ENCODE measurements at regions not wholly inside any gene's neighbourhood (a gene's known extent, or its start where the extent isn't known, plus 50 kb on each side); places are given as distances from the start of the nearest gene placed in this dataset.

DNA sequence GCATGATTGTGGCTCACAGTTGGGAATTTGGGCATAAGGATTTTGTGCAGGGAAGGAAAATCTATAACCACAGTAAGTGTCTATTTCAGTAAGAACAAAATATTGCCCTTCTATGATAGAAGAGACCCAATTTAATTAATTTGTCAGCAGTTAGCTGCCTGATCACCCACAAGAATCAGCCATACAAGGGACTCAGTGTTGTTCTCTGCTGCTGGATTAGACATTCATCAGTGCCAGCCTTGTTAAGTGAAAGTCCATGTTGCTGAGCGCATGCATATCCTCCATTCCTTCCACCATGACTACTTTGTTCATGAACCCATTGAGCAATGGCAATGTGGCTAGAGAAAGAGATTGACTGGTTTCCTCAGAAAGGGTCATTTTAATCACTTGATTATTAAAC is 125.3 kb upstream of the PDHA2 start:
- DNase-seq (no peak), ATAC-seq (no peak)
- Histone ChIP-seq H3K4me3 (ENCODE audit: low read length) (no peak overlapping the region), H3K4me1 (ENCODE audit: control insufficient read depth, insufficient read depth, low read length) (no peaks in the 10 kb centered on the region), H3K9me3 (ENCODE audit: control insufficient read depth, insufficient read depth, low read length) (no peaks in the 10 kb centered on the region), H3K27me3 (ENCODE audit: control insufficient read depth, insufficient read depth, low read length) (no peaks in the 10 kb centered on the region), H3K27ac (ENCODE audit: low read length) (no peak overlapping the region), H3K36me3 (ENCODE audit: control insufficient read depth, insufficient read depth, low read length) (no peaks in the 10 kb centered on the region)
- H3K27ac Mint-ChIP-seq, result no peak overlapping the region
- no peaks in the 10 kb centered on the region for H3K27me3 Mint-ChIP-seq (ENCODE audit: low read depth in 2 of 2)
- peaks cover 4 to 16% of the 10 kb centered on the region in 2 donors for H3K9me3 Mint-ChIP-seq
- intact Hi-C loops (cut with micrococcal nuclease), result no loop called here
- no peaks in the 10 kb centered on the region for H3K4me1 Mint-ChIP-seq
- 100% methylated on average over 1 of the region's 1 CpG for WGBS (ENCODE audit: insufficient coverage)
- H3K36me3 Mint-ChIP-seq, result no peaks in the 10 kb centered on the region
- TF ChIP-seq, protein P1, sequence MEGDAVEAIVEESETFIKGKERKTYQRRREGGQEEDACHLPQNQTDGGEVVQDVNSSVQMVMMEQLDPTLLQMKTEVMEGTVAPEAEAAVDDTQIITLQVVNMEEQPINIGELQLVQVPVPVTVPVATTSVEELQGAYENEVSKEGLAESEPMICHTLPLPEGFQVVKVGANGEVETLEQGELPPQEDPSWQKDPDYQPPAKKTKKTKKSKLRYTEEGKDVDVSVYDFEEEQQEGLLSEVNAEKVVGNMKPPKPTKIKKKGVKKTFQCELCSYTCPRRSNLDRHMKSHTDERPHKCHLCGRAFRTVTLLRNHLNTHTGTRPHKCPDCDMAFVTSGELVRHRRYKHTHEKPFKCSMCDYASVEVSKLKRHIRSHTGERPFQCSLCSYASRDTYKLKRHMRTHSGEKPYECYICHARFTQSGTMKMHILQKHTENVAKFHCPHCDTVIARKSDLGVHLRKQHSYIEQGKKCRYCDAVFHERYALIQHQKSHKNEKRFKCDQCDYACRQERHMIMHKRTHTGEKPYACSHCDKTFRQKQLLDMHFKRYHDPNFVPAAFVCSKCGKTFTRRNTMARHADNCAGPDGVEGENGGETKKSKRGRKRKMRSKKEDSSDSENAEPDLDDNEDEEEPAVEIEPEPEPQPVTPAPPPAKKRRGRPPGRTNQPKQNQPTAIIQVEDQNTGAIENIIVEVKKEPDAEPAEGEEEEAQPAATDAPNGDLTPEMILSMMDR (IDR thresholded peaks at IDR 0.05), result no peak
- no peak overlapping the region for H3K4me3 Mint-ChIP-seq

GRCh38 chr4:95705323-95705722 is 134.6 kb upstream of the PDHA2 start:
- Mint-ChIP-seq H3K36me3 (no peaks in the 10 kb centered on the region), H3K4me1 (no peaks in the 10 kb centered on the region), H3K4me3 (no peak overlapping the region), H3K27ac (no peak overlapping the region), H3K27me3 (ENCODE audit: low read depth in 2 of 2) (no peaks in the 10 kb centered on the region), H3K9me3 (peaks cover 5% of the 10 kb centered on the region in 2 donors)
- Histone ChIP-seq H3K4me1 (ENCODE audit: control insufficient read depth, insufficient read depth, low read length) (no peaks in the 10 kb centered on the region), H3K4me3 (ENCODE audit: low read length) (no peak overlapping the region), H3K27me3 (ENCODE audit: control insufficient read depth, insufficient read depth, low read length) (no peaks in the 10 kb centered on the region), H3K36me3 (ENCODE audit: control insufficient read depth, insufficient read depth, low read length) (no peaks in the 10 kb centered on the region), H3K9me3 (ENCODE audit: control insufficient read depth, insufficient read depth, low read length) (no peaks in the 10 kb centered on the region), H3K27ac (ENCODE audit: low read length) (no peak overlapping the region)
- TF ChIP-seq, protein P1 (IDR thresholded peaks at IDR 0.05), result no peak
- DNase-seq, result no peak
- intact Hi-C loops (cut with micrococcal nuclease), result no loop called here
- no peak for ATAC-seq

DNA sequence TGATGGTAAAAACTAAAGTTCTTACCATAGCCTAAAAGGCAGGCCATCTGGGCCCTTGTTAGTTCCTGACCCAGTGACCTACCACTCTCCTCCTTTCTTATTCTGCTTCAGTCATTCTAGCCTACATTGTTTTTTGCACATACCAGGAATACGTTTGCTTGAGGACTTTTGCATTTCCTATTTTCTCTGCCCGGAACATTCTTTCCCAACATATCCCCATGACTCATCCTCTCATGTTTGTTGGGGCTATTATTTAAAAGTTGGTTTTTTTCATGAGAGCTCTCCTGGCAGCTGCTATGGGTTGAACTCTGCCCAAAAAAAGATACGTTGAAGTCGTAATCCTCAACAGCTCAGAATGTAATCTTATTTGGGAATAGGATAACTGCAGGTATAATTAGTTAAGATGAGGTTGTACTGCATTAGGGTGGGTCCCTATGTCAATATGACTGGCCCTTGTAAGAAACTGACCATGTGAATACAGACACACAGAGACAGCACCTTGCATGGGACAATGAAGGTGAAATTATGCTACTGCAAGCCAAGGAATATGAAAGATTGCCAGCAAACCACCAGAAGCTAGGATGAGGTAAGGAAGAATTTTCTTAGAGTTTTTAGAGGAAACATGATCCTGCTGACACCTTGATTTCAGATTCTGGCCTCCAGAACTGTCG is 138.3 kb upstream of the PDHA2 start:
- Histone ChIP-seq H3K27ac (ENCODE audit: low read length) (no peak overlapping the region), H3K27me3 (ENCODE audit: control insufficient read depth, insufficient read depth, low read length) (no peaks in the 10 kb centered on the region), H3K9me3 (ENCODE audit: control insufficient read depth, insufficient read depth, low read length) (no peaks in the 10 kb centered on the region), H3K4me3 (ENCODE audit: low read length) (no peak overlapping the region), H3K4me1 (ENCODE audit: control insufficient read depth, insufficient read depth, low read length) (no peaks in the 10 kb centered on the region), H3K36me3 (ENCODE audit: control insufficient read depth, insufficient read depth, low read length) (no peaks in the 10 kb centered on the region)
- H3K4me1 Mint-ChIP-seq, result no peaks in the 10 kb centered on the region
- H3K27me3 Mint-ChIP-seq (ENCODE audit: low read depth in 2 of 2), result no peaks in the 10 kb centered on the region
- H3K4me3 Mint-ChIP-seq, result no peak overlapping the region
- intact Hi-C loops (cut with micrococcal nuclease), result no loop called here
- DNase-seq (no peak), ATAC-seq (no peak)
- TF ChIP-seq, protein P1 (IDR thresholded peaks at IDR 0.05), result no peak
- WGBS (ENCODE audit: insufficient coverage), result 93% methylated on average over 4 of the region's 5 CpGs
- no peak overlapping the region for H3K27ac Mint-ChIP-seq
- H3K36me3 Mint-ChIP-seq, result no peaks in the 10 kb centered on the region
- peaks cover 4 to 5% of the 10 kb centered on the region in 2 donors for H3K9me3 Mint-ChIP-seq

DNA sequence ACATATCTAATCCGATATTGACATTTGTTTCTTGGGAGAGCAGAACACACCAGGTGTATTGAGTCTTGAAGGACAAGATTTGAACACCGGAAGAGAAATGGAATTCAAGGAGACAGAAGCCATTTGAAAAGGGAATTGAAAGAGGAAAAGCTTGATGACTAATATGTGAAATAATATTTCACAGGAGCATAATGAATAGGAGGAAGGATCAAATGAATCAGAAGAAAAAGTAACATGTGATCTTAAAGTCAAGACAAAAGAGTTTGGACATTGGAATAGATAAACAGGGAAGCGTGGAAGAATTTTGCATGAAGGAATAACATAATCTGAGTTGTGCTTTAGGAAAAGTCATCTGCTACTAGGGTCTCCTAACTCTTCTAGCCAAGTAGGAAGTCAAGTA is 145.5 kb upstream of the PDHA2 start:
- no peaks in the 10 kb centered on the region for H3K4me1 Mint-ChIP-seq
- intact Hi-C loops (cut with micrococcal nuclease), result no loop called here
- no peaks in the 10 kb centered on the region for H3K36me3 Mint-ChIP-seq
- TF ChIP-seq, protein P1 (IDR thresholded peaks at IDR 0.05), result no peak
- H3K36me3 ChIP-seq (ENCODE audit: control insufficient read depth, insufficient read depth, low read length), result no peaks in the 10 kb centered on the region
- ATAC-seq (no peak), DNase-seq (no peak)
- no peaks in the 10 kb centered on the region for H3K27me3 Mint-ChIP-seq (ENCODE audit: low read depth in 2 of 2)
- H3K9me3 ChIP-seq (ENCODE audit: control insufficient read depth, insufficient read depth, low read length), result no peaks in the 10 kb centered on the region
- no peak overlapping the region for H3K4me3 ChIP-seq (ENCODE audit: low read length)
- H3K27ac Mint-ChIP-seq, result no peak overlapping the region
- H3K9me3 Mint-ChIP-seq, result no peaks in the 10 kb centered on the region
- H3K4me1 ChIP-seq (ENCODE audit: control insufficient read depth, insufficient read depth, low read length), result no peaks in the 10 kb centered on the region
- WGBS (ENCODE audit: insufficient coverage), result 86% methylated on average over 3 of the region's 3 CpGs
- H3K4me3 Mint-ChIP-seq, result no peak overlapping the region
- H3K27ac ChIP-seq (ENCODE audit: low read length), result no peak overlapping the region
- H3K27me3 ChIP-seq (ENCODE audit: control insufficient read depth, insufficient read depth, low read length), result no peaks in the 10 kb centered on the region

Measured in natural killer cell (primary cell).